NB4 (cell line): ENCODE measurements at regions not wholly inside any gene's neighbourhood (a gene's known extent, or its start where the extent isn't known, plus 50 kb on each side); places are given as distances from the start of the nearest gene placed in this dataset.

Source experiments
- CTCF ChIP-seq: IDR thresholded peaks from one replicate; pipeline ENCODE4 v1.5.1; 2012; ENCODE audit warnings: low read depth, low read length
- MAX ChIP-seq: IDR thresholded peaks from 2 replicates; pipeline ENCODE4 v1.6.1; 2011; ENCODE audit warnings: low read depth, low read length
- MYC ChIP-seq: IDR thresholded peaks from 2 replicates; pipeline ENCODE4 v1.6.1; 2011; ENCODE audit warnings: low read depth, low read length
- POLR2A ChIP-seq: IDR thresholded peaks from 2 replicates; pipeline ENCODE4 v1.6.1; 2011; ENCODE audit warnings: mild to moderate bottlenecking; ENCODE audit not compliant: insufficient read length; ENCODE audit errors: extremely low read depth

GRCh38 chr7:149708026-149708425 is 65.4 kb downstream of the ZNF467 start:
- no peak for TF ChIP-seq CTCF
- TF ChIP-seq MYC = no peak
- TF ChIP-seq MAX = no peak
- TF ChIP-seq POLR2A = no peak
